Natural killer cell treated with Interleukin-12 subunit alpha and Interleukin-12 subunit beta and Interleukin-15 and Interleukin-18, amount 100 ng/mL, for 72 hours (primary cell): ENCODE measurements at regions not wholly inside any gene's neighbourhood (a gene's known extent, or its start where the extent isn't known, plus 50 kb on each side); places are given as distances from the start of the nearest gene placed in this dataset.
A peak's percentile ranks its signal among the peaks of the same experiment; 100 is the strongest.
"Not testable (repeated sequence)": the region's sequence is repeated elsewhere in the genome, so short reads cannot be mapped to it uniquely, and the experiment has no call there.

Experiments
- ATAC-seq, 2 donors: fragments of 150-1000 bp; cut with Tn5 transposase in 1 of 2; sonication (Bioruptor Pico), chemical (Tn5 transposase) in 1 of 2; 2 replicates each; pipeline ENCODE4 v1.10.0; 2021
- DNase-seq: peaks from one replicate; pipeline ENCODE4 v3.0.0; 2022; ENCODE audit warnings: low spot score
- H3K27ac Mint-ChIP-seq, 2 donors: 1 replicate in 1 of 2; 2 replicates in 1 of 2; pipeline ENCODE4 v1.8.0; 2022; ENCODE audit warnings: mixed read lengths in 2 of 2, mild to moderate bottlenecking in 1 of 2, moderate library complexity in 1 of 2
- H3K27me3 Mint-ChIP-seq, 2 donors: 1 replicate in 1 of 2; 2 replicates in 1 of 2; pipeline ENCODE4 v1.8.0; 2022; ENCODE audit warnings: mixed read lengths in 2 of 2
- H3K36me3 Mint-ChIP-seq: one replicate; pipeline ENCODE4 v1.8.0; 2022; ENCODE audit warnings: mixed read lengths
- H3K4me1 Mint-ChIP-seq, 2 donors: 1 replicate in 1 of 2; 2 replicates in 1 of 2; pipeline ENCODE4 v1.8.0; 2022; ENCODE audit warnings: low read depth in 2 of 2, mixed read lengths in 2 of 2, mild to moderate bottlenecking in 1 of 2
- H3K4me3 Mint-ChIP-seq: one replicate; pipeline ENCODE4 v1.8.0; 2022; ENCODE audit warnings: mixed read lengths
- H3K9me3 Mint-ChIP-seq: 2 replicates; pipeline ENCODE4 v1.8.0; 2022; ENCODE audit warnings: mixed read lengths

- peaks cover 5 to 17% of the 10 kb centered on the region in 2 donors for H3K27me3 Mint-ChIP-seq
- H3K27ac Mint-ChIP-seq, H3K9me3 Mint-ChIP-seq, H3K4me1 Mint-ChIP-seq, DNase-seq, ATAC-seq, H3K36me3 Mint-ChIP-seq, H3K4me3 Mint-ChIP-seq: not testable (repeated sequence)
These were observed 51.7 kb upstream of the PAXBP1 start for GRCh38 chr21:32823296-32823695.

GRCh38 chr21:32824950-32825349 is 53.4 kb upstream of the PAXBP1 start:
- Mint-ChIP-seq H3K9me3 (no peaks in the 10 kb centered on the region), H3K27me3 (peaks cover 9 to 20% of the 10 kb centered on the region in 2 donors), H3K36me3 (no peaks in the 10 kb centered on the region), H3K4me3 (no peak overlapping the region), H3K4me1 (no peaks in the 10 kb centered on the region), H3K27ac (no peak overlapping the region)
- ATAC-seq: no peak
- no peak for DNase-seq

- DNase-seq: no peak
- peaks cover 9 to 20% of the 10 kb centered on the region in 2 donors for H3K27me3 Mint-ChIP-seq
- H3K27ac Mint-ChIP-seq: no peak overlapping the region
These were observed 55.0 kb upstream of the PAXBP1 start for GRCh38 chr21:32826329-32827167.

GRCh38 chr21:32828908-32829307 is 57.4 kb upstream of the PAXBP1 start:
- Mint-ChIP-seq H3K4me3 (no peak overlapping the region), H3K27ac (no peak overlapping the region), H3K4me1 (no peaks in the 10 kb centered on the region), H3K36me3 (no peaks in the 10 kb centered on the region), H3K27me3 (peaks cover 9 to 16% of the 10 kb centered on the region in 2 donors), H3K9me3 (no peaks in the 10 kb centered on the region)
- no peak for ATAC-seq
- DNase-seq: no peak

More at GRCh38 chr21:32826329-32827167, 55.0 kb upstream of the PAXBP1 start:
- Mint-ChIP-seq H3K4me1 (no peaks in the 10 kb centered on the region), H3K4me3 (no peak overlapping the region), H3K9me3 (no peaks in the 10 kb centered on the region), H3K36me3 (no peaks in the 10 kb centered on the region)
- ATAC-seq: peak in 1 of 2 donors; percentile 59

- Mint-ChIP-seq H3K27ac (no peak overlapping the region), H3K4me3 (no peak overlapping the region), H3K4me1 (no peaks in the 10 kb centered on the region), H3K36me3 (no peaks in the 10 kb centered on the region), H3K9me3 (no peaks in the 10 kb centered on the region), H3K27me3 (peaks cover 9 to 16% of the 10 kb centered on the region in 2 donors)
- DNase-seq (no peak), ATAC-seq (no peak)
These were observed 57.9 kb upstream of the PAXBP1 start for GRCh38 chr21:32829504-32829903.

GRCh38 chr21:32831779-32832178 is 60.2 kb upstream of the PAXBP1 start:
- not testable (repeated sequence) for H3K9me3 Mint-ChIP-seq, H3K4me1 Mint-ChIP-seq, DNase-seq, H3K36me3 Mint-ChIP-seq, H3K4me3 Mint-ChIP-seq, H3K27ac Mint-ChIP-seq, ATAC-seq
- peaks cover 9 to 15% of the 10 kb centered on the region in 2 donors for H3K27me3 Mint-ChIP-seq

- DNase-seq: no peak
- ATAC-seq: no peak
- H3K4me3 Mint-ChIP-seq: no peak overlapping the region
- H3K4me1 Mint-ChIP-seq: no peaks in the 10 kb centered on the region
- H3K9me3 Mint-ChIP-seq: peaks cover 3% of the 10 kb centered on the region
- peaks cover 7% of the 10 kb centered on the region for H3K36me3 Mint-ChIP-seq
- peaks cover 6 to 20% of the 10 kb centered on the region in 2 donors for H3K27me3 Mint-ChIP-seq
- H3K27ac Mint-ChIP-seq: no peak overlapping the region
These were observed 62.8 kb upstream of the PAXBP1 start for GRCh38 chr21:32834211-32834915.

- DNase-seq: no peak
- H3K36me3 Mint-ChIP-seq: peaks cover 7% of the 10 kb centered on the region
- no peak overlapping the region for H3K27ac Mint-ChIP-seq
- peaks cover 11 to 24% of the 10 kb centered on the region in 2 donors for H3K27me3 Mint-ChIP-seq
- no peak overlapping the region for H3K4me3 Mint-ChIP-seq
- H3K9me3 Mint-ChIP-seq: peaks cover 3% of the 10 kb centered on the region
- no peak for ATAC-seq
- no peaks in the 10 kb centered on the region for H3K4me1 Mint-ChIP-seq
These were observed 63.3 kb upstream of the PAXBP1 start for GRCh38 chr21:32834916-32835235.

GRCh38 chr21:32842146-32842545 is 70.6 kb upstream of the PAXBP1 start:
- Mint-ChIP-seq H3K27me3 (peaks cover 11 to 28% of the 10 kb centered on the region in 2 donors), H3K4me3 (no peak overlapping the region), H3K36me3 (no peaks in the 10 kb centered on the region), H3K9me3 (no peaks in the 10 kb centered on the region), H3K4me1 (no peaks in the 10 kb centered on the region), H3K27ac (no peak overlapping the region)
- DNase-seq (no peak), ATAC-seq (no peak)

- Mint-ChIP-seq H3K27me3 (peaks cover 14 to 28% of the 10 kb centered on the region in 2 donors), H3K27ac (no peak overlapping the region), H3K4me1 (no peaks in the 10 kb centered on the region), H3K36me3 (no peaks in the 10 kb centered on the region), H3K4me3 (no peak overlapping the region), H3K9me3 (no peaks in the 10 kb centered on the region)
- no peak for ATAC-seq
- no peak for DNase-seq
These were observed 72.0 kb upstream of the PAXBP1 start for GRCh38 chr21:32843561-32843960.

GRCh38 chr21:32844076-32844475 is 72.5 kb upstream of the PAXBP1 start:
- peaks cover 17 to 25% of the 10 kb centered on the region in 2 donors for H3K27me3 Mint-ChIP-seq
- H3K4me3 Mint-ChIP-seq: no peak overlapping the region
- no peaks in the 10 kb centered on the region for H3K4me1 Mint-ChIP-seq
- no peaks in the 10 kb centered on the region for H3K9me3 Mint-ChIP-seq
- H3K27ac Mint-ChIP-seq: no peak overlapping the region
- H3K36me3 Mint-ChIP-seq: no peaks in the 10 kb centered on the region
- DNase-seq (no peak), ATAC-seq (no peak)

- Mint-ChIP-seq H3K36me3 (no peaks in the 10 kb centered on the region), H3K4me3 (no peak overlapping the region), H3K27me3 (peaks cover 13 to 25% of the 10 kb centered on the region in 2 donors), H3K4me1 (no peaks in the 10 kb centered on the region), H3K9me3 (no peaks in the 10 kb centered on the region), H3K27ac (no peak overlapping the region)
- DNase-seq (no peak), ATAC-seq (no peak)
These were observed 73.3 kb upstream of the PAXBP1 start for GRCh38 chr21:32844653-32845436.

GRCh38 chr21:32858628-32859027 is 87.1 kb upstream of the PAXBP1 start:
- no peaks in the 10 kb centered on the region for H3K9me3 Mint-ChIP-seq
- peaks cover 20 to 29% of the 10 kb centered on the region in 2 donors for H3K27me3 Mint-ChIP-seq
- DNase-seq (no peak), ATAC-seq (no peak)
- no peaks in the 10 kb centered on the region for H3K4me1 Mint-ChIP-seq
- H3K27ac Mint-ChIP-seq: no peak overlapping the region
- no peaks in the 10 kb centered on the region for H3K36me3 Mint-ChIP-seq
- no peak overlapping the region for H3K4me3 Mint-ChIP-seq

- no peaks in the 10 kb centered on the region for H3K9me3 Mint-ChIP-seq
- no peak overlapping the region for H3K4me3 Mint-ChIP-seq
- no peaks in the 10 kb centered on the region for H3K4me1 Mint-ChIP-seq
- H3K27ac Mint-ChIP-seq: no peak overlapping the region
- DNase-seq (no peak), ATAC-seq (no peak)
- H3K36me3 Mint-ChIP-seq: no peaks in the 10 kb centered on the region
- peaks cover 25 to 39% of the 10 kb centered on the region in 2 donors for H3K27me3 Mint-ChIP-seq
These were observed 88.8 kb upstream of the PAXBP1 start for GRCh38 chr21:32860399-32860798.
